ENCODE measurements at regions not wholly inside any gene's neighbourhood (a gene's known extent, or its start where the extent isn't known, plus 50 kb on each side); places are given as distances from the start of the nearest gene placed in this dataset.

DNA sequence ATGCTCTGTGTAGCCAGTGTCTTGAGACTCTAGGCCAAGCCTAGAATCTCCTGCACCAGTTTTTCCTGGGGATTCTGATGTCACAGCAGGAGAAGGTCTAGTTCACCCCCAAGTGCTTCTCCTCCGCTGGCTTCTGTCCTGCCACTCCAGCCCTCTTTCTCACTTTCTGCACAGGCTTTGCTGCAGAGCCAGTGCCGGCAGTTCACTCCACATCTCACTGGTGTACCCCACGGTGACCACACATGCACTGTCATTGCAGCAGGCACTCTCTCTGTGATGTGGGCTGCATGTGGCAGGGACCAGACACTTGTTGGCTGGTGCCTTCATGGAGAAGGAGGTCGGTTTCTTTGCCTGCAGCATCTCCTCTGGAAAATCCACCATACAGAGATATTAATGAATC lies 643.8 kb upstream of the GALNTL6 start:
- DNase-seq (ENCODE audit: low read depth in 2 of 2): no peak

DNA sequence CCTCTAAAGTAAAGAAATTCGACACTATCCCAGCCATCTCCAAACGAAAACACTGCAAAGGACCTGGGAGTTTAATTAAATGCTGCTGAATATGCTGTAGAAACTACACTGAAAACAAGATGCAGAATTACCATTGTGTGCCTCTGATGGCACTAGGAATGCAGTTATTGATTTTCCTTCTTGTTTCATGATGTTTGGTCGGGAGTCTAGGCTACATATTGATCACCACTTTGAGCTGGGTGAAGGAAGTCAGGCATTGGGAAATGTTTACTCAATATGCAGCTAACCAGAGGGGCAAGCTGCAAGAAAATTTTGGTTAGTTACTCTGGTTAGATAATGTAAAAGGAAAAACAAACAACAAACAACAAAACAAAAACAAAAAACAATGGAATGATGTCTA lies 650.7 kb upstream of the GALNTL6 start:
- DNase-seq (ENCODE audit: low read depth in 2 of 2): no peak

DNA sequence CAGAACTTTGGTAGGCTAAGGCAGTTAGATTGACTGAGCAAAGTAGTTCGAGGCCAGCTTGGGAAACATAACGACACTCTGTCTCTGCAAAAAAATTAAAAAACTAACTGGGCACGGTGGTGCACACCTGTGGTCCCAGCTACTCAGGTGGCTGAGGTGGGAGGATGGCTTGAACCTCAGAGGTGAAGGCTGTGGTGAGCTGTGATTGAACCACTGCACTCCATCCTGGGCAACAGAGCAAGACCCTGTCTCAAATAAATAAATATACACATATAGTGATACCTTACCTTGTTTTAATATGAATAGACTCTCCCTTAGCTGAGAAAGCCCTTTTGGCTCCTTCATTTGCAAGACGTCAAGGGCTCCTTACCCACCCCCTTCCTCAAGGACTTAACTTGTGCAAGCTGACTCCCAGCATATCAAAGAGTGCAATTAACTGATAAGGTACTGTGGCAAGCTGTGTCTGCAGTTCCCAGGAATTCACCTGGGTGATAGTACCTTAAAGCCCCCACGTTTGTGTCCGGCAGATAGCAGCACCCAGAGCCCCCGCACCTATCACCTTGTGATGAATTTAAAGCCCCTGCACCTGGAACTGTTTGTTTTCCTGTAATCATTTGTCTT lies 655.6 kb upstream of the GALNTL6 start:
- no peak for DNase-seq (ENCODE audit: low read depth in 2 of 2)

DNA sequence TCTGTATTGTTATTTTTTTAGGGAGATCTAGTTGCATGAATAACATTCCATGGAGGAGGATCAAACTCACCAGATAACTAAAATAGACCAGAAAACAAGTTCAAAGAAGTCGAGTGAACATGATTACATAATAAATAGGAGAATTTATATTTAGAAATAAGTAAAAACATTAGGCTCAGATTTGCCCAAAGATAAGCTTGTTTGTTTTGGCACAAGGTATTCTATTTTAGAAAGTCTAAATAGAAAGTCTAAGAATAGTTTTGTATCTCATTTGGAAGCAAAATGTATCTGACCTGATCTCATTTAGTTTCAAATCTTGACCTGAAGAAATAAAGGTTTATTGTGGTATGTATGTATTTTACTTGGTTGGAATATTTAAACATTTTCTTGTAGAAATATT lies 670.6 kb upstream of the GALNTL6 start:
- DNase-seq (ENCODE audit: low read depth in 2 of 2): no peak

DNA sequence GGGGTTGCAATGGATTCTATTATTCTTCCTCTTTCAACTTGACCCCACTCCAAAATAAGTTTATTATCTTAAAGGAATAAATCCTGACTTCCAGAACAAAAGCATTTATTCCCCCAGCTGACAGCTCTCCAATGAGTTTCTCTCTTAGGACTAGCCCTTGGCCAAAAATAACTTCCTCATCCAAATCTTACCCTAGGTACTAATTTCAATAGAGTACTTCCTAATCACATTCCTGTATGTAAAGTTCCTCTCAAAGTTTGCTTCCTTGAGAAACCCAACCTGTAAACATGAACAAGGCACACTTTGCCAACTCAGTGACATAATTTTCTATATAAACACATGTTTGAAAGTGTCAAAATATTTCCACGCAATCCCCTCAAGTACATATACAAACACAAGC lies 671.2 kb upstream of the GALNTL6 start:
- DNase-seq (ENCODE audit: low read depth in 2 of 2): no peak

DNA sequence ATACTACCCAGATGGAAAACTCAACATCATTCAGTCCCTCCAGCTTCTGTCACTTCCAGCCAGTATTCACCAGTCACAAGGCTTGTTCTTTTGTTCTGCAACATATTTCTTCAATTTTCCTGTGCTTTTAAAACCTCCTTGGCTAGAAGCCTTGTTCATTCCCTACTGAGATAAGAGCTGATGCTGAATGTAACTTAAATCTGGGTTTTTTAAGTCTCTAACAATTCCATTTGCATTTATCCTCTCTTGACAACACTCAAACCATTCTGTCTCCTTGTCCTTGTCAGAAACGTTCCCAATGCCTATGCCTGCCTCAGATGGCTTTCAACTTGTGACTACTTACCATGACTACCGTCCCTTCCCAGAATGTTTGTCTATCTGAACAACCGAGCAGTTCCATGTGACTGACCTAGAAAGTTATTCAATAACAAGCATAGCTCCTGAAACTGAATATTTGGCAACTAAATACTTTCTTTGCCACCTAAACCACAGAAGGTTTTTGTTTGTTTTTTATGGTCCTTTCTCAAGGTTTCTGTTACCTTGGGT lies 682.9 kb upstream of the GALNTL6 start:
- DNase-seq (ENCODE audit: low read depth in 2 of 2): no peak

GRCh38 chr4:171118091-171118490 lies 695.1 kb upstream of the GALNTL6 start:
- no peak for DNase-seq (ENCODE audit: low read depth in 2 of 2)

- no peak for DNase-seq (ENCODE audit: low read depth in 2 of 2)
Observed at GRCh38 chr4:171117457-171117856, 695.7 kb upstream of the GALNTL6 start.

DNA sequence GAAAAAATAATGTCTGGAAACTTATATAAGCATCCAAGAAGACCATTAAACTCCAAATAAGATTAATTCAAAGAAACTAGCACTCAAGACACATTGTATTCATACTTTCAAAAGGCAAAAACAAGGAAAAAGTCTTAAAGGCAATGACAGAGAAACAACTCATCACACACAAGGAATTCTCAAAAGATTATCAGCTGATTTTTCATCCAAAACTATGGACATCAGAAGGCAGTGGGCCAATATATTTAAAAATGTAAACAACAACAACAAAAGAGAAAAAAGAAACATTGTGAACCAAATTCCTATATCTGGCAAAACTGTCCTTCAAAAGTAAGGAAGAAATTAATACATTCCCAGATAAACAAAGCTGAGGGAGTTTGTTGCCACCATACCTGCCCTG lies 711.4 kb upstream of the GALNTL6 start:
- no peak for DNase-seq (ENCODE audit: low read depth in 2 of 2)

DNA sequence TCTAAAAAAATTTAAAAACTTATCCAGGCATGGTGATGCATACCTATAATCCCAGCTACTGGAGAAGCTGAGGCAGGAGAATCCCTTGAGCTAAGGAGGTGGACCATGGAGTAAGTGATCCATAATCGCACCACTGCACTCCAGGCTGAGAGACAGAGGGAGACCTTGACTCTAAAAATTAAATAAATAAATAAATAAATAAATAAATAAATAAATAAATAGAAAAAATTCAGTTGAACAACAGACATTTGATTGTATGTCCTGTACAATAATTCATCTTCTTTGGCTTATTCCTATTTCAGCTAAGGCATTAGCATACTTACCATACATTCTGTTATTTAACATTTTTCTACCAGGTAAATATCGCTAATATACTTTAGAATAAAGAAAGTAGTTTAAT lies 726.1 kb upstream of the GALNTL6 start:
- DNase-seq (ENCODE audit: low read depth in 2 of 2): no peak

- no peak for DNase-seq (ENCODE audit: low read depth in 2 of 2)
Observed at GRCh38 chr4:171067422-171067821, 745.8 kb upstream of the GALNTL6 start.

DNA sequence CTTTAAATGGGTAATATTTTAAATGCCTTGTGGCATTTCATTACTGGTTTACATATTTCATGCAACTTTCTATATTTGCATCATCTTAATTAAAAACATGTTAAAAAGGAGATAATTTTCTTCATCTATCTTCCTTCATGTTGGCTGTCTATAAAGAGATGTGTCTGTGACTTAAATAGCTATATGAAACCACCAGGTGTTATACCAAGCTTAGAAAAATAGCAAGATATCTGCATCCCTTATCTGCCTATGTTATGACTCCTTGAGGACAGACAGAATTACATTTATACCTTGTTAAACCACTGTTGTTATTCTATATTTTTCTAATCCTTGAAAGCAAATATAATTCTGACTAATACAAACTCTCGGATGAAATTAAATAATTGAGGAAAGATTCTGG lies 763.8 kb upstream of the GALNTL6 start:
- DNase-seq (ENCODE audit: low read depth in 2 of 2): no peak

- DNase-seq (ENCODE audit: low read depth in 2 of 2): no peak
Observed at GRCh38 chr4:171042989-171043524, 770.1 kb upstream of the GALNTL6 start.

DNA sequence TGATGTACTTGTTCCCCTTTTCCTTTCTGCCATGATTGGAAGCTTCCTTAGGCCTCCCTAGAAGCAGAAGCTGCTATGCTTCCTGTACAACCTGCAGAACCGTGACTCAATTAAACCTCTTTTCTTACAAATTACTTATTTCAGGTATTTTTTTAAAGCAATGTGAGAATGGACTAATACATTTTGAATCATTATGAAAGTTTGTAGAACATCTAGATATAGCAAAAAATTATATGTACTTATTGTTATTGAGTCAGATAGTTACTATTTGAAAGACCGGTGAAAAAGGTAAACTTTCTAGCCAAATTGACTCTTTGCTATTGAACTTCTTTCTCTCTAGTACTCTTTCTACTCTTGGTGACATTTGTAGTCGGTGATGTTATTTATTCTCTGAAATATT lies 777.3 kb upstream of the GALNTL6 start:
- no peak for DNase-seq (ENCODE audit: low read depth in 2 of 2)

- no peak for DNase-seq (ENCODE audit: low read depth in 2 of 2)
Observed at GRCh38 chr4:171031338-171031737, 781.9 kb upstream of the GALNTL6 start.

GRCh38 chr4:171025776-171026175 lies 787.4 kb upstream of the GALNTL6 start:
- no peak for DNase-seq (ENCODE audit: low read depth in 2 of 2)

- DNase-seq (ENCODE audit: low read depth in 2 of 2): no peak
Observed at GRCh38 chr4:171025343-171025742, 787.9 kb upstream of the GALNTL6 start.

- no peak for DNase-seq (ENCODE audit: low read depth in 2 of 2)
Observed at GRCh38 chr4:171024720-171025303, 788.4 kb upstream of the GALNTL6 start.

GRCh38 chr4:171022824-171023230 lies 790.4 kb upstream of the GALNTL6 start:
- no peak for DNase-seq (ENCODE audit: low read depth in 2 of 2)

DNA sequence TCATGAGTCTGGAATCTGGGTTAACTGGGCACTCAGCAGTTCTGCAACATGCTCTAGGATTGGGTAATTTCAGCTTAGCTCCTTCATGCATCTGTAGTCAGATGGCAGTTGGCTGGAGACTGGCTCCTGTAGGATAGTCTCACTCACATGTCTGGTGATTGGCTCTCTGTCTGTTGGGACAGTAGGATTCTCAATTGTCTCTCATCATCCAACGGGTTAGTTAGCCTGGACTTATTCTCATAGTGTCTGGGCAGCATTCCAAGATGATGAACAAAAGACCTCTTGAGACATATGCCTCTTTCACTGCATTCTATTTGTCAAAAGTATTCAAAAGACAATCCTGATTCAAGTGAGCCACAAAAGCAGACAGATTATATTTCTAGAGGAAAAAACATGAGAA lies 795.6 kb upstream of the GALNTL6 start:
- no peak for DNase-seq (ENCODE audit: low read depth in 2 of 2)

DNA sequence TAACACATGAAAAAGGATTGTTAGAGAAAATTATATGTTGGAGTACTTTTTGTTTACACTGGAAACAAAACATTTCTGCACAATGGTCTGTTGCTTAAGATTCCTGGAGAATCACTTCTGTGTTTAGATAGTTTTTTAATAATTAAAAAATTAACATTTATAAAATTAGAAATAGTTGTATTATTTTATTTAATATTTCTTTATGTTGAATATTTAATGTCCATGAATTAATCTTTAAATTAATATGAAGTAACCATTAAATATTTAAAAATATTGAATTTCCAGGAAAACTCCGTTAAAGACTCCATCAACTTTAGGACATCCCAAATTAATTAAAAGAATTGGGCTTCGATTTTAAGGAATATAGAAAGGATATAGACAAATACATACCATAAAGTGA lies 797.1 kb upstream of the GALNTL6 start:
- no peak for DNase-seq (ENCODE audit: low read depth in 2 of 2)

- DNase-seq (ENCODE audit: low read depth in 2 of 2): no peak
Observed at GRCh38 chr4:171015441-171015840, 797.8 kb upstream of the GALNTL6 start.

Measured in dermis microvascular lymphatic vessel endothelial cell (primary cell).